Right cardiac atrium (tissue), 5 donors: ENCODE measurements at regions not wholly inside any gene's neighbourhood (a gene's known extent, or its start where the extent isn't known, plus 50 kb on each side); places are given as distances from the start of the nearest gene placed in this dataset.

Source experiments
- ATAC-seq, 2 donors: fragments of 200-7000 bp; cut with Tn5 transposase; one replicate each; pipeline versions ENCODE4 v1.8.0 to v1.9.1; 2020; ENCODE audit warnings: moderate library complexity in 2 of 2, mild to moderate bottlenecking in 1 of 2
- DNase-seq, 3 donors: peaks; one replicate each; pipeline ENCODE4 v3.0.0-alpha.2; 2020
- H3K27ac ChIP-seq: one replicate; pipeline ENCODE4 v1.5.1; 2013; ENCODE audit warnings: mild to moderate bottlenecking, low read length, control low read depth, moderate library complexity
- H3K27me3 ChIP-seq: one replicate; pipeline ENCODE4 v1.6.1; 2013; ENCODE audit not compliant: control insufficient read depth, insufficient read depth
- H3K4me1 ChIP-seq: one replicate; pipeline ENCODE4 v1.6.1; 2013; ENCODE audit warnings: low read length; ENCODE audit not compliant: control insufficient read depth, insufficient read depth
- H3K4me3 ChIP-seq: one replicate; pipeline ENCODE4 v1.5.1; 2013; ENCODE audit warnings: low read length, control low read depth
- H3K9me3 ChIP-seq: one replicate; pipeline ENCODE4 v1.6.1; 2013; ENCODE audit warnings: low read length; ENCODE audit not compliant: control insufficient read depth
- WGBS: extraction: QIAGEN DNeasy Blood & Tissue Kit; methylation state at CpG from one replicate; pipeline ENCODE4 v1.1.7; 2013; 5-methylcytosine and 5-hydroxymethylcytosine counted together
- intact Hi-C, 4 donors: fragments of 100-400 bp; cut with DNase I; formaldehyde crosslinking; loops; one replicate each; pipeline versions ENCODE4 v1.11.0 to v1.14.0; 2022 to 2023
- donor health status: healthy with polysubstance abuse.
- donor health status: DM: no; HTN: yes; CAD: no.
- donor health status: DM: no; HTN: no; CAD: no.
- donor health status: DM: no; HTN: yes; CAD: no; lungs with severe emphysema.
- donor health status: DM: yes; HTN: yes; CAD: no.

DNA sequence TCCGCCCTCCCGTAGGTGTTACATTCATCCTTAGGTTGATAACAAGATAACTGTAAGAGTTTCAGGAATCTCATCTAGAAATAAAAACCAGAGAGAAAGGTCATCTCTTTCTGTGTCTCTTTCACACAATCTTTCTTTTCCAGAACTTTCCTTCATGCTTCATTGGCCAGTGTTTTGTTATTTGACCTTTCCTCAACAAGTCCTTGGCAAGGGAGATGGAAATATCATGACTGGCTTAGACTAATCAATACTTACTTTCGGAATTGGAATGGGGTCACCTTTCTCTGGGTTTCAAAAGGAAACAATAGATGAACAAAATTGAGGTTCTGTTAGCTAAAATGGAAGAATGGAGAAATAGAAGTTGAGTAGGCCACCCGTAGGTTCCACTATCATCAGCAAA, 72.9 kb upstream of the PPP2R5A start:
- intact Hi-C loops = no loop called here
- no peak overlapping the region for H3K27ac ChIP-seq
- WGBS = 93% methylated on average over 4 of the region's 4 CpGs
- H3K9me3 ChIP-seq = no peaks in the 10 kb centered on the region
- no peak overlapping the region for H3K4me3 ChIP-seq
- DNase-seq = no peak
- ATAC-seq = no peak
- no peaks in the 10 kb centered on the region for H3K4me1 ChIP-seq
- H3K27me3 ChIP-seq = no peaks in the 10 kb centered on the region

DNA sequence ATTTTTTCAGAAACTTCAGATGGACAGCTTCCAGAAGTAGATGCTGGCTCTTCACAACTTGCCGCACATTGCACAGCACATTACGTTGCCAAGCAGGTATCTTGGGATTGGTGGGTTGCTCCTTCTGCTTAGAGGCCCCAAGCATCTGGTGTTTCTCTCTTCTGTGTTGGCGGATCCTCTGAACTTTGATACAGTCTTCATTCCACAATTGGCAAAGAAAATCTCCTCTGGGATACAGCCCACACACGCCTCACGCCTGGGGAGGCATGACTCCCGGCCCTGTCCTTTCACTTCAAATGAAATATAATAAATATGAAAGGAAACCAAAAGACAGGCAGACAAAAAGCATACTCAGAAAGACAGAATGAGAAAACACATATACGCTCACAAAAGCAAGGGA, 72.3 kb upstream of the PPP2R5A start:
- no peaks in the 10 kb centered on the region for H3K27me3 ChIP-seq
- H3K4me3 ChIP-seq = no peak overlapping the region
- ATAC-seq (peak in 1 of 2 donors; percentile 20), DNase-seq (no peak)
- intact Hi-C loops = no loop called here
- H3K4me1 ChIP-seq = no peaks in the 10 kb centered on the region
- H3K9me3 ChIP-seq = no peaks in the 10 kb centered on the region
- WGBS = 56% methylated on average over 7 of the region's 7 CpGs
- H3K27ac ChIP-seq = no peak overlapping the region

DNA sequence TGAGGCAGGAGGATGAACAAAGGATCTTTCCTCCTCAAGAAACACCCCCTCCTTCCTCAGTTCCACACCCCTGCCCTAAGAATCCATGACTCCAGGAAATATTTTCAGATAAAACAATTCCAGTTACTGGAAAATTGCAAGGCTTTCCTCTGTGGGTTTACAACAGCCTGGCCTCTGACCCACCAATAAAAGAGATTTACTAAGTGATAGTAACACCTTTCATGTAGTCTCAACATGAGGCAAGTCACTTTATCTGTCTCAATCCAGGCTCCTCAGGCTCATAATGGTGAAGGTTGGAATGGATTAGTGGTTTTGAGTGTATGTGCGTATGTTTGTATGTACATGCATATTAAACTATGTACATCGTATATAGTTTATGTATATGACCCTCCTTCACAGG, 71.4 kb upstream of the PPP2R5A start:
- no peak for DNase-seq
- 97% methylated on average over 2 of the region's 2 CpGs for WGBS
- Histone ChIP-seq H3K27me3 (no peaks in the 10 kb centered on the region), H3K9me3 (no peaks in the 10 kb centered on the region), H3K4me3 (no peak overlapping the region), H3K27ac (no peak overlapping the region), H3K4me1 (no peaks in the 10 kb centered on the region)
- ATAC-seq = peak in 1 of 2 donors; percentile 53
- intact Hi-C loops = no loop called here

DNA sequence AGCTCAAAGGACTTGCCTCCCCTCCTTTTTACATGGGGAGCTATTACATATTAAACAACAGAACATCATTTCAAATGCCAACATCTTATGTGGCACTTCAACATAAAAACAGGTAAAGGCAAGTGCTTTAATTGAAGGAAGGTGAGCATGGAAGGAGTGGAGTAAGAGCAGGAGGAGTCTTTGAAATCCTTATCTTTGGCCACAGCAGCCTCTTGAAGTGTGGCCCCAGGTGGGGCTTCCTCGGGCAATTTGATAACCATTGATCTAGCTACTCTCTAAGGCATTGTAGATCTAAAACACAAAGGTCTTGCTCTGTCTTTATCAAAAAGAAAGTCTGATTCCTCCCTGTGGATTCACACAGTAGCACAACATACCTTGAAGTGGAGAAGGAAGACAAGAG, 70.9 kb upstream of the PPP2R5A start:
- DNase-seq = no peak
- 44% methylated on average over 1 of the region's 1 CpG for WGBS
- H3K27ac ChIP-seq = no peak overlapping the region

DNA sequence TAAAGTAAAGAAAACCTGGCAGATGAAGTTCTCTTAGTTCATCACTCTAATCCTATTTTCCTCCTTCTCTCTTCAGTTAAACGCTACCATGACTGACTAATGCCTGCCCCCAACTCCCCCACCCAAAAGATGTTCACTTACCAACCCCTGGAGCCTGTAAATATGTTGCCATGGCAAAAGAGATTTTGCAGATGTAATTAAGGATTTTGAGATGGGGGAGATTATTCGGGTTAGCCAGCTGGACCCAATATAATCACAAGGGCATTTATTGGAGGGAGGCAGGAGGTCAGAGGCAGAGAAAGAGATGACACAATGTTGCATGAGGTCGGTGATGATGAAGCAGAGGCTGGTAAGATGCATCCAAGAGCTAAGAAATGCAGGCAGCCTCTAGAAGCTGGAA, 69.3 kb upstream of the PPP2R5A start:
- Histone ChIP-seq H3K27me3 (no peaks in the 10 kb centered on the region), H3K27ac (no peak overlapping the region), H3K4me3 (no peak overlapping the region), H3K9me3 (no peaks in the 10 kb centered on the region), H3K4me1 (no peaks in the 10 kb centered on the region)
- DNase-seq = no peak
- intact Hi-C loops = no loop called here
- ATAC-seq = no peak
- WGBS = 95% methylated on average over 3 of the region's 3 CpGs

More for the DNA sequence above, 70.9 kb upstream of the PPP2R5A start:
- ATAC-seq = no peak
- no peaks in the 10 kb centered on the region for H3K27me3 ChIP-seq
- no peaks in the 10 kb centered on the region for H3K9me3 ChIP-seq
- no peak overlapping the region for H3K4me3 ChIP-seq
- no peaks in the 10 kb centered on the region for H3K4me1 ChIP-seq
- intact Hi-C loops = no loop called here

DNA sequence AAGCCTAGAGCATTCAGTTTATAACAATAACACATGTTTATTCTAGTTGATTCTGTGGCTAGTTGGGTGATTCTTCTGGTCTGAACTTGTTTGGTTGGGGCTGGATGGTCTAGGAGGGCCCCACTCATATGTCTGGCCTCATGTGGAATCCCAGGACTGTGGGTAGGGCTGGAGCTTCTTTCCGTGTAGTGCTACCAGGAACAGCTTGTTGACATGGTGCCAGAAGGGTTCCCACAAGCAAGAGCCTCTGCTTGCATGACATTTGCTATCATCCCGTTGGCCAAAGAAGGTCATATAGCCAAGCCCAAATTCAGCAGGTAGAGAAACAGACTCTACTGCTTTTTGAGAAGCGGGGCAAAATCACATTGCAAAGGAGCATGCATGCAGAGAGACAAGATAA, 67.6 kb upstream of the PPP2R5A start:
- no peak overlapping the region for H3K27ac ChIP-seq

DNA sequence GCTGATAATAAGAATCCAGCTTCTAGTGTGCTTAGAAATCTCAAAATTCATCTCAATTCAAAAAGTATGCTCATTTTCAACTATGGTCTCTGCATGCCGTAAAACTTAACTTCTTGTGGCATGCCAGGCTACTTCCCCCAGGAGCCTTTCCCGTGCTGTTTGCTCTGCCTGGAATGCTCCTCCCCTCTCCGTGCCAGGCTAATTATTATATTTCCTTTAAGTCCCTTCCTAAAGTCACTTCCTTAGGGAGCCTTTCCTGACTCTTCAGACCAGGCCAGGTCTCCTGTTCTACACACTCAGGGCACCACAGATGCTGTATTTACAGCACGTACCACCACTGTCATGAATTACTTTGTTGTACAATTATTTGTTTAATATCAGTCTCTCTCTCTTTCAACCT, 67.1 kb upstream of the PPP2R5A start:
- H3K27ac ChIP-seq = no peak overlapping the region
- H3K4me3 ChIP-seq = no peak overlapping the region
- intact Hi-C loops = no loop called here
- H3K27me3 ChIP-seq = no peaks in the 10 kb centered on the region
- ATAC-seq (no peak), DNase-seq (no peak)
- 60% methylated on average over 4 of the region's 4 CpGs for WGBS
- no peaks in the 10 kb centered on the region for H3K4me1 ChIP-seq
- H3K9me3 ChIP-seq = no peaks in the 10 kb centered on the region

More for the DNA sequence above, 67.6 kb upstream of the PPP2R5A start:
- H3K4me3 ChIP-seq = no peak overlapping the region
- no peak for ATAC-seq
- no peaks in the 10 kb centered on the region for H3K4me1 ChIP-seq
- H3K27me3 ChIP-seq = no peaks in the 10 kb centered on the region
- DNase-seq = no peak
- 78% methylated on average over 3 of the region's 3 CpGs for WGBS
- no peaks in the 10 kb centered on the region for H3K9me3 ChIP-seq
- intact Hi-C loops = no loop called here

DNA sequence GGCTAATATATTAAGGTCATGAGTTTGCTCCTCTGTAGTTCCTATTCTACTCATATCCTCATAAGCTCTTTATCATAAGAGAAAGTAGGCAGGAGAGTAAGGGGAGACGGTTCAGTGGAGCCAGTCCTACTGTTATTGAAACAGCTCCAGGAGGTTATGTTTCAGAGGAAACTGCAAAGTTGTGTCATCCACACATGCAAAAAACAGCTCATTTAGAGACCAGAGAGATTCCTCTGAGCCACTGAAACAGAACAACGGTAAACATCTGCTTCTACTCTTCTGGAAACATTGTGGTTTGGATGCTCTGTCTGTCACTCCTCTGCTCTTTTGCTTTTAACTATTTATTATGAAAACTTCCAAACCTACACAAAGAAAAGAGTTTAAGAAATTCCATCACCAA, 66.3 kb upstream of the PPP2R5A start:
- no peaks in the 10 kb centered on the region for H3K9me3 ChIP-seq
- no peaks in the 10 kb centered on the region for H3K27me3 ChIP-seq
- H3K4me3 ChIP-seq = no peak overlapping the region
- ATAC-seq (no peak), DNase-seq (no peak)
- no peaks in the 10 kb centered on the region for H3K4me1 ChIP-seq
- intact Hi-C loops = no loop called here
- WGBS = 46% methylated on average over 2 of the region's 2 CpGs
- no peak overlapping the region for H3K27ac ChIP-seq

DNA sequence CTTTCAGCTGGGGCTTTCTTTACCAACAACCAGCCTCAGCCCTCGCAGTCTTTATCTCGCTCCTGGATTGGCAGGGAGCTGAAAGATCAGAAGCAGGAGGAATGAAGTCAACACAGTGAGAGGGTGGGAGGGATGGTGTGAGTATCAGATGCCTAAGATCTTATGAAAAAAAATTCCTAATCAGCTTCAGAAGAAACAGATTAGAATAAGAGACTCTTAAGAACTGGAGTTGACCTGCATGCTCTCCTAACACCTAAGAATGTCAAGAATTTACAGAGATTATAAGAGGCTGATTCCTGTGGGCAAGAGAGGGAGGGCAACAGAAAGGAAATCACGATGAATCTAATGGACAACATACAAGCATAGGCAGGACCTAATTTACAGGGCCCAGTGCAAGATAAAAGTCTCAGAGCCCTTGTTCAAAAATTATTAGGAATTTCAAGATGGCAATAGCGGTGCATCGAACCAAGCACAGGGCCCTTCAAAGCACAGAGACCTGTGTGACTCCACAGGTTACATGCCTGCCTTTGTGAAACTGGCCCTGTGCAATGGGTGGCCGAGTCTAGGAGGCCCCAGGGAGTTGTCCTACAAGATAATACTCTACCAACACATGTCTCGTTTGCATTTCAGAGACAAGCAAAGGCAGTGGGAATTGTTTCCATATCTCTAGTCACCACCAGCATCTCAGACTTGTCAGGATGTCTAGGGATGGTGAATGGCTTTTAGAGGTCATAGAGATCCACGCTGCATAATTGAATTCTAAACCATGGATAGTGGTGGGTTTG, 65.3 kb upstream of the PPP2R5A start:
- Histone ChIP-seq H3K9me3 (no peaks in the 10 kb centered on the region), H3K4me3 (no peak overlapping the region), H3K27me3 (no peaks in the 10 kb centered on the region), H3K27ac (no peak overlapping the region), H3K4me1 (no peaks in the 10 kb centered on the region)
- no peak for ATAC-seq
- WGBS = 68% methylated on average over 8 of the region's 8 CpGs
- no peak for DNase-seq
- intact Hi-C loops = no loop called here

DNA sequence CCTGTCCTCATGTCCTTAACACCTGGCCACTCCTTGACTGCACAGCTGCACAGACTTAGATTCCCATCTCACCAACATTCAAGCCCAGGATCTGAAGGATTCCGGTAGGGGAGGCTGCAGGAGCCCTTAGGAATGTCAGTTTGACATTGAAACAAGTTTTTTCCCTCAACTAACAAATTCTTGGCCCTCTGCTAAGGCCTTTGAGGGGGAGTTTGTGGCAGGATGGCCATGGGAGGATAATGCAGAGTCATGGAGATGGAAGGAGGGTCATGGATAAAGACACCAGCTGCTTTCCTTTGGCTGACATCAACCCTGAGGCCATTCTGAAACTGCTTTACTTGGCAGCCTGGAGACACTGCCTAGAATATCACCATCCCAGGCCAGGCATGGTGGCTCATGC, 63.4 kb upstream of the PPP2R5A start:
- intact Hi-C loops = no loop called here
- Histone ChIP-seq H3K4me1 (peaks cover 3% of the 10 kb centered on the region), H3K4me3 (no peak overlapping the region), H3K27me3 (no peaks in the 10 kb centered on the region), H3K27ac (no peak overlapping the region), H3K9me3 (no peaks in the 10 kb centered on the region)
- 53% methylated on average over 1 of the region's 1 CpG for whole genome bisulfite sequencing
- DNase-seq (no peak), ATAC-seq (no peak)

DNA sequence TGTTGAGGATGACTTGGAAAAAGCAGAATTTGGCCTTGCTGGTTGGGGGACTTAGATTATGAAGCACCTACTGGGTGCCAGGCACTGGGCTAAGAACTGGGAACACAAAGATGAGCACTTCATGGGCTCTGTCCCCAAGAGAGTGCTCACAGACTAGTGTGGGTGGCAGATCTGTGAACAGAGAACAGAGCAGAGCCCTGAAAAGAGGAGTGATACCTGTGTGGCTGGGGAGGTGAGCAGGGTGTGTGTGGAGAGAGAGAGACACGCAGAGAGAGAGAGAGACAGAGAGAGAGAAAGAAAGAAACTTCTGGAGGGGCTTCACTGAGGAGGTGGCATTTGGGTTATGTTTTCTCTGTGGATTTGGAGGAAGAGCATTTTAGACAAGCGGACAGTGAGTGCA, 61.1 kb upstream of the PPP2R5A start:
- no peak for DNase-seq
- intact Hi-C loops = no loop called here
- H3K27ac ChIP-seq = no peak overlapping the region

DNA sequence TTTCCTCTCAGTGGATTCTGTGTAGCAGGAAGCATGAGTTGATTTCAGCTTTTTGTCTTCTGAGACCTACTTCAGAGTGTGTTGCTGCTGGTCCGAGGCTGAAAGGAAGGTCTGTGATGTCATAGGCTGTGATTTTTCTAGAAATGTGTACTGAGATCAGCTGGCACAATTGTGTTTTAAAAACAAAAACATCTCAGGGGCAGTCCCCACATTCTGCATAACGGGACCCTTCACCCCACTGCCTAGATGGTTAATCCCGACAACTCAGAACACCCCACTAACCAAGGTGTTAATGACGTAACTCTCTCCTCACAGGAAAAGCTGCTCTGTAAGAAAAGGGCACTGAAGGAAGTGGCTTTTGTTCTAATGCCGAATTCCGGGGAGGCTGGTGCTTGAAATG, 59.8 kb upstream of the PPP2R5A start:
- Histone ChIP-seq H3K27me3 (no peaks in the 10 kb centered on the region), H3K4me1 (peaks cover 3% of the 10 kb centered on the region), H3K9me3 (no peaks in the 10 kb centered on the region), H3K27ac (no peak overlapping the region), H3K4me3 (no peak overlapping the region)
- DNase-seq = no peak
- peak in 1 of 2 donors; percentile 41 for ATAC-seq
- intact Hi-C loops = no loop called here
- WGBS = 46% methylated on average over 6 of the region's 6 CpGs

More for the DNA sequence above, 61.1 kb upstream of the PPP2R5A start:
- Histone ChIP-seq H3K27me3 (no peaks in the 10 kb centered on the region), H3K4me3 (no peak overlapping the region), H3K9me3 (no peaks in the 10 kb centered on the region), H3K4me1 (peaks cover 3% of the 10 kb centered on the region)
- ATAC-seq = no peak
- 95% methylated on average over 2 of the region's 2 CpGs for WGBS
